ENCODE measurements at regions not wholly inside any gene's neighbourhood (a gene's known extent, or its start where the extent isn't known, plus 50 kb on each side); places are given as distances from the start of the nearest gene placed in this dataset.

- Histone ChIP-seq H2BK15ac (replicated peaks; ENCODE audit: low read depth) (no peak overlapping the region), H3K79me2 (ENCODE audit: control insufficient read depth, insufficient read depth, low read length) (no peaks in the 10 kb centered on the region), H4K5ac (ENCODE audit: low read length) (no peak overlapping the region), H3K27me3 (ENCODE audit: insufficient read depth, low read length, poor library complexity) (no peaks in the 10 kb centered on the region), H4K8ac (ENCODE audit: low read depth, low read length) (no peak overlapping the region), H3K4me2 (ENCODE audit: low read length) (no peak overlapping the region), H3K56ac (ENCODE audit: low read length) (no peak overlapping the region), H3K36me3 (ENCODE audit: control insufficient read depth, insufficient read depth, low read length) (no peaks in the 10 kb centered on the region), H3K4ac (ENCODE audit: low read depth, low read length) (no peak overlapping the region), H3K9ac (ENCODE audit: low read length) (no peak overlapping the region), H3K27ac (ENCODE audit: low read depth, low read length) (no peak overlapping the region), H3K4me1 (ENCODE audit: control insufficient read depth, low read depth, low read length) (peaks cover 1% of the 10 kb centered on the region), H3K4me3 (ENCODE audit: low read length) (no peak overlapping the region), H3K23ac (ENCODE audit: low read length) (no peak overlapping the region), H3K18ac (ENCODE audit: low read length) (no peak overlapping the region), H2BK120ac (ENCODE audit: low read depth, low read length) (no peak overlapping the region), H2BK5ac (ENCODE audit: low read length) (no peak overlapping the region), H2AK5ac (ENCODE audit: low read length) (no peak overlapping the region), H3K79me1 (ENCODE audit: low read length) (no peaks in the 10 kb centered on the region)
- no peak for DNase-seq
- no CpG with 5 or more reads among the region's 7 CpGs for WGBS (ENCODE audit: extremely low coverage, insufficient coverage, low lambda C conversion rate)
These were observed 61.0 kb upstream of the SLC24A5 start for GRCh38 chr15:48059791-48060190.

DNA sequence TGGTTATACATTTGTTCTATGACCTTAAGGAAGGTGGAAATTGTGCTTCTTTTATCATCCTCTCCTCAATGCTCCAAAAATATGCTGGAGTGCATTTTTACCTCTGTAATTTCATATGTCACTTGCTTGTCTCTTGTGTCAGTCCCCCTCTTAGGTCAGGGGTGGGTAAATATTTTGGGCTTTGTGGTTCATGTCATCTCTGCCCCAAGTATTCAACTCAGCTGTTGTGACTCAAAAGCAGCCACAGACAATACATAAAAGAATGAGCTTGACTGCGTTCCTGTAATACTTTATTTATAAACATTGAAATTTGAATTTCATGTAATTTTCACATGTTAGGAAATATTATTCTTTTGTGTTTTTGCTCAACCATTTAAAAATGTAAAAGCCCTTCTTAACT lies 60.4 kb upstream of the SLC24A5 start:
- Histone ChIP-seq H4K5ac (ENCODE audit: low read length) (no peak overlapping the region), H2BK5ac (ENCODE audit: low read length) (no peak overlapping the region), H3K56ac (ENCODE audit: low read length) (no peak overlapping the region), H3K4me1 (ENCODE audit: control insufficient read depth, low read depth, low read length) (peaks cover 1% of the 10 kb centered on the region), H3K4me2 (ENCODE audit: low read length) (no peak overlapping the region), H4K8ac (ENCODE audit: low read depth, low read length) (no peak overlapping the region), H3K79me2 (ENCODE audit: control insufficient read depth, insufficient read depth, low read length) (no peaks in the 10 kb centered on the region), H3K18ac (ENCODE audit: low read length) (no peak overlapping the region), H2BK120ac (ENCODE audit: low read depth, low read length) (no peak overlapping the region), H3K36me3 (ENCODE audit: control insufficient read depth, insufficient read depth, low read length) (no peaks in the 10 kb centered on the region), H3K4me3 (ENCODE audit: low read length) (no peak overlapping the region), H3K9ac (ENCODE audit: low read length) (no peak overlapping the region), H2BK15ac (replicated peaks; ENCODE audit: low read depth) (no peak overlapping the region), H2AK5ac (ENCODE audit: low read length) (no peak overlapping the region), H3K23ac (ENCODE audit: low read length) (no peak overlapping the region), H3K79me1 (ENCODE audit: low read length) (no peaks in the 10 kb centered on the region), H3K4ac (ENCODE audit: low read depth, low read length) (no peak overlapping the region), H3K27ac (ENCODE audit: low read depth, low read length) (no peak overlapping the region), H3K27me3 (ENCODE audit: insufficient read depth, low read length, poor library complexity) (no peaks in the 10 kb centered on the region)
- DNase-seq, result no peak
- no CpG with 5 or more reads among the region's 1 CpG for WGBS (ENCODE audit: extremely low coverage, insufficient coverage, low lambda C conversion rate)

DNA sequence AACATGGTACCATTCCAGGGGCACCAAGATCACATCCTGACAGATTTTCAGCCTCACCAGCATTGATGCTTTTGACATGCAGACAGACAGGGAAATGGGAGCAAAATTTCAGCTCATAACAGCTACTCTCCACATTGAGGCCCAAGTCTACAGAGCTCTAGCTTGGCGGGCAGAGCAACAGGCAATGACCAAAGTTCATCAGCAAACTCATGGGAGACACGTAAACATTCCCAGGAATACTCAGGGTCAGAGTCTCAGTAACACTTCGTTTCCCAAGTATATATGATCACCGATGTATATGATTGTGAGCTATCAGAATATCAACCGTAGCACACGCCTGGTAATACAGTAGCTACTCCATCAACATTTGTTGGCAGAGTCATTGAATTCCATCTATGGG lies 59.2 kb upstream of the SLC24A5 start:
- Histone ChIP-seq H3K79me2 (ENCODE audit: control insufficient read depth, insufficient read depth, low read length) (no peaks in the 10 kb centered on the region), H4K5ac (ENCODE audit: low read length) (no peak overlapping the region), H3K4me2 (ENCODE audit: low read length) (no peak overlapping the region), H2AK5ac (ENCODE audit: low read length) (peak overlapping the region; percentile 14), H3K27ac (ENCODE audit: low read depth, low read length) (no peak overlapping the region), H3K79me1 (ENCODE audit: low read length) (no peaks in the 10 kb centered on the region), H3K4ac (ENCODE audit: low read depth, low read length) (no peak overlapping the region), H3K23ac (ENCODE audit: low read length) (no peak overlapping the region), H3K9ac (ENCODE audit: low read length) (no peak overlapping the region), H2BK15ac (replicated peaks; ENCODE audit: low read depth) (no peak overlapping the region), H2BK120ac (ENCODE audit: low read depth, low read length) (no peak overlapping the region), H3K27me3 (ENCODE audit: insufficient read depth, low read length, poor library complexity) (no peaks in the 10 kb centered on the region), H4K8ac (ENCODE audit: low read depth, low read length) (no peak overlapping the region), H2BK5ac (ENCODE audit: low read length) (no peak overlapping the region), H3K56ac (ENCODE audit: low read length) (no peak overlapping the region), H3K4me3 (ENCODE audit: low read length) (no peak overlapping the region), H3K18ac (ENCODE audit: low read length) (no peak overlapping the region), H3K4me1 (ENCODE audit: control insufficient read depth, low read depth, low read length) (peaks cover 2% of the 10 kb centered on the region), H3K36me3 (ENCODE audit: control insufficient read depth, insufficient read depth, low read length) (no peaks in the 10 kb centered on the region)
- no CpG with 5 or more reads among the region's 6 CpGs for WGBS (ENCODE audit: extremely low coverage, insufficient coverage, low lambda C conversion rate)
- no peak for DNase-seq

DNA sequence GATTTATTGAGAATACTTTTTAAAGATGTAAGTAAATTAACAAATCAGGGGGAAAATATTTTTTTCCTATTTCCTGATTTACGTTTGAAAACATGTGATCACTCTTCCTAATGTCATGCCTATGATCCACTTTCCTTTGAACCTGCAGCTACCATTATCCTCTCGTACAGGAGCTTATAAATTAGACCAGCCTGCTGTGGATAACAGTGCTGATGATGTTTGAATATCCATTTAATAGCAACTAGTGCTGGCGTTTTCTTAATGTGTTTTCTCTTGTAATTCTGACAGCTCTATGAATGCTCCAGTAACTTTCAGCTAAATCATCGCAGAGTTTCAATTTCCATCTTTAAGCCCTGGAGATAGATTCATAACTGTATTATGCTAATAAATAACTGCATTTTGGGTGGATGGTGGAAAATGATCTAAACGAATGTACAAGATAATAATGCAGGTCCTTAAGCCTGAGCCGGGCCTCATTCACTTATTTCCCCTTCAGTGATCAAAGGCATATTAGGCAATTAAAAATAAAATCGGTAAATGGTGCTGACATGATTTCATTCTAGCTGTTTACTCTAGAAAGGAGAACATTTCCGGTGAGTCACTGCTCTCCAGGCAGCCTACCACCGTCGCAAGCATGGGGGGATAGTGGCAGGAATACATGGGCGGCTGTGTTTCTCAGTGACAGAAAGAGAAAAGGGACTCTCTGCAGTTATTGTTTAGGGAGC lies 58.5 kb upstream of the SLC24A5 start:
- no peak overlapping the region for H3K4me3 ChIP-seq (ENCODE audit: low read length)
- no peak overlapping the region for H3K4ac ChIP-seq (ENCODE audit: low read depth, low read length)
- no peak overlapping the region for H3K23ac ChIP-seq (ENCODE audit: low read length)
- WGBS (ENCODE audit: extremely low coverage, insufficient coverage, low lambda C conversion rate), result no CpG with 5 or more reads among the region's 11 CpGs
- H3K36me3 ChIP-seq (ENCODE audit: control insufficient read depth, insufficient read depth, low read length), result no peaks in the 10 kb centered on the region
- no peak overlapping the region for H3K27ac ChIP-seq (ENCODE audit: low read depth, low read length)
- H3K56ac ChIP-seq (ENCODE audit: low read length), result no peak overlapping the region
- no peak overlapping the region for H3K9ac ChIP-seq (ENCODE audit: low read length)
- H4K5ac ChIP-seq (ENCODE audit: low read length), result no peak overlapping the region
- no peak overlapping the region for H3K4me2 ChIP-seq (ENCODE audit: low read length)
- H2AK5ac ChIP-seq (ENCODE audit: low read length), result no peak overlapping the region
- H2BK120ac ChIP-seq (ENCODE audit: low read depth, low read length), result no peak overlapping the region
- H3K79me2 ChIP-seq (ENCODE audit: control insufficient read depth, insufficient read depth, low read length), result no peaks in the 10 kb centered on the region
- H3K27me3 ChIP-seq (ENCODE audit: insufficient read depth, low read length, poor library complexity), result no peaks in the 10 kb centered on the region
- no peak overlapping the region for H3K18ac ChIP-seq (ENCODE audit: low read length)
- H4K8ac ChIP-seq (ENCODE audit: low read depth, low read length), result no peak overlapping the region
- no peak overlapping the region for H2BK5ac ChIP-seq (ENCODE audit: low read length)
- H2BK15ac ChIP-seq (replicated peaks; ENCODE audit: low read depth), result no peak overlapping the region
- DNase-seq, result no peak
- H3K4me1 ChIP-seq (ENCODE audit: control insufficient read depth, low read depth, low read length), result peaks cover 5% of the 10 kb centered on the region
- H3K79me1 ChIP-seq (ENCODE audit: low read length), result no peaks in the 10 kb centered on the region

DNA sequence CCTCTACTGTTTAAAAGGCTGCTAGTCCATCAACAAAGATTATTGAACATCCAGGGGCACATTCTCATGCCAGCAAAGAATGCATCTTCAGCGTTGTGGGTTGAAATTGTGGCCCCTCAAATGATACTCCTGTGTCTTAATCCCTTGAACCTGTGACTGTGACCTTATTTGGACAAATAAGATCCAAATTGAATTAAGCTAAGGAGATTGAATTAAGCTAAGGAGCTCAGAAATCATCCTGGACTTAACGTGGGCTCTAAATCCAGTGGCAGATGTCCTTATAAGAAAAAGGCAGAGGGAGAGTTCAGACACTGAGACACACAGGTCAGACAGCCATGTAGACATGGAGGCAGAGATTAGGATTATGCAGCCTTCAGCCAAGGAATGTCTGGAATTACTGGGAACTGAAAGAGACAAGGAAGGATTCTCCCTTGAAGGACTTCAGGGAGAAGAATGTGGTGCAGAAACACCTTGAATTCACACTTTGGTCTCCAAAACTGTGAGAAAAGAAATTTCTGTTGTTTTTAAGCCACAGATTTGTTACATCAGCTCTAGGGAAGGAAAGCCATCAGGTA lies 57.3 kb upstream of the SLC24A5 start:
- H3K27me3 ChIP-seq (ENCODE audit: insufficient read depth, low read length, poor library complexity), result no peaks in the 10 kb centered on the region
- peaks cover 4% of the 10 kb centered on the region for H3K4me1 ChIP-seq (ENCODE audit: control insufficient read depth, low read depth, low read length)
- no peak overlapping the region for H3K18ac ChIP-seq (ENCODE audit: low read length)
- H4K5ac ChIP-seq (ENCODE audit: low read length), result no peak overlapping the region
- H3K36me3 ChIP-seq (ENCODE audit: control insufficient read depth, insufficient read depth, low read length), result no peaks in the 10 kb centered on the region
- H3K79me1 ChIP-seq (ENCODE audit: low read length), result no peaks in the 10 kb centered on the region
- no peak overlapping the region for H3K4me2 ChIP-seq (ENCODE audit: low read length)
- H4K8ac ChIP-seq (ENCODE audit: low read depth, low read length), result no peak overlapping the region
- no peak overlapping the region for H3K4me3 ChIP-seq (ENCODE audit: low read length)
- H2BK120ac ChIP-seq (ENCODE audit: low read depth, low read length), result no peak overlapping the region
- H3K79me2 ChIP-seq (ENCODE audit: control insufficient read depth, insufficient read depth, low read length), result no peaks in the 10 kb centered on the region
- H3K9ac ChIP-seq (ENCODE audit: low read length), result no peak overlapping the region
- no peak overlapping the region for H2AK5ac ChIP-seq (ENCODE audit: low read length)
- H3K56ac ChIP-seq (ENCODE audit: low read length), result peak overlapping the region; percentile 30
- peak; percentile 72 for DNase-seq
- H2BK15ac ChIP-seq (replicated peaks; ENCODE audit: low read depth), result no peak overlapping the region
- no peak overlapping the region for H3K27ac ChIP-seq (ENCODE audit: low read depth, low read length)
- no peak overlapping the region for H2BK5ac ChIP-seq (ENCODE audit: low read length)
- H3K4ac ChIP-seq (ENCODE audit: low read depth, low read length), result no peak overlapping the region
- no CpG with 5 or more reads among the region's 2 CpGs for WGBS (ENCODE audit: extremely low coverage, insufficient coverage, low lambda C conversion rate)
- no peak overlapping the region for H3K23ac ChIP-seq (ENCODE audit: low read length)

DNA sequence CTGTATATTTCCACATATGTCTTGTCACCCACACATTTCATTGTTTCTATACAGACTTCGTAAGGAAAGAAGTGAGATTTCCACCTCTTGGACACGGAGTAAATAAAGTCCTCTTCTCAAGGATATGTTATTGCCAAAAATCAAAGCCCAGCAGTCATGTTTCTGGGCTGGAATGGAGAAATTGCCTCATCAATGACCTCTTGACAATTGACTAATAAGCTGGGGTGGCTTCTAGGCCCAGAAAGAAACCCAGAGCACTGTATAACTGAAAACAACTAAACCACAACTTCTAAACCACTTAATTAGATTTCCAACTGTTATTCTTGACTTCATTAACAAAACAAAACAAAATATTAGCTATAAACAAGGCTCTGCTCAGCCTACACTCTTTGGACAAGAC lies 56.4 kb upstream of the SLC24A5 start:
- Histone ChIP-seq H3K23ac (ENCODE audit: low read length) (no peak overlapping the region), H4K5ac (ENCODE audit: low read length) (no peak overlapping the region), H2BK5ac (ENCODE audit: low read length) (no peak overlapping the region), H2BK15ac (replicated peaks; ENCODE audit: low read depth) (no peak overlapping the region), H3K27ac (ENCODE audit: low read depth, low read length) (no peak overlapping the region), H3K56ac (ENCODE audit: low read length) (no peak overlapping the region), H2AK5ac (ENCODE audit: low read length) (no peak overlapping the region), H4K8ac (ENCODE audit: low read depth, low read length) (no peak overlapping the region), H3K4ac (ENCODE audit: low read depth, low read length) (no peak overlapping the region), H3K79me2 (ENCODE audit: control insufficient read depth, insufficient read depth, low read length) (no peaks in the 10 kb centered on the region), H3K4me3 (ENCODE audit: low read length) (no peak overlapping the region), H2BK120ac (ENCODE audit: low read depth, low read length) (no peak overlapping the region), H3K18ac (ENCODE audit: low read length) (no peak overlapping the region), H3K9ac (ENCODE audit: low read length) (no peak overlapping the region), H3K4me2 (ENCODE audit: low read length) (no peak overlapping the region), H3K4me1 (ENCODE audit: control insufficient read depth, low read depth, low read length) (peaks cover 4% of the 10 kb centered on the region), H3K79me1 (ENCODE audit: low read length) (no peaks in the 10 kb centered on the region), H3K27me3 (ENCODE audit: insufficient read depth, low read length, poor library complexity) (no peaks in the 10 kb centered on the region), H3K36me3 (ENCODE audit: control insufficient read depth, insufficient read depth, low read length) (no peaks in the 10 kb centered on the region)
- no peak for DNase-seq
- WGBS (ENCODE audit: extremely low coverage, insufficient coverage, low lambda C conversion rate), result no CpG with 5 or more reads among the region's 2 CpGs
